Right lobe of liver (tissue), 6 donors: ENCODE measurements at regions not wholly inside any gene's neighbourhood (a gene's known extent, or its start where the extent isn't known, plus 50 kb on each side); places are given as distances from the start of the nearest gene placed in this dataset.

Experiments
- ATAC-seq, 4 donors: fragments of 200-7000 bp; cut with Tn5 transposase; one replicate each; pipeline ENCODE4 v1.9.1; 2020; ENCODE audit warnings: mild to moderate bottlenecking in 4 of 4, moderate library complexity in 4 of 4
- DNase-seq, 3 donors: peaks; one replicate each; pipeline ENCODE4 v3.0.0-alpha.2; 2020
- H3K27ac ChIP-seq, 3 donors: fragments of 200-600 bp; one replicate each; pipeline ENCODE4 v1.8.0; 2022
- H3K27me3 ChIP-seq, 2 donors: fragments of 200-600 bp; one replicate each; pipeline ENCODE4 v1.8.0; 2022
- H3K36me3 ChIP-seq, 4 donors: fragments of 200-600 bp; sonication (generic) in 1 of 4; one replicate each; pipeline versions ENCODE4 v1.5.1 to v1.8.0; 2017 to 2022; ENCODE audit warnings: control low read depth in 1 of 4
- H3K4me1 ChIP-seq, 4 donors: fragments of 200-600 bp; sonication (generic) in 1 of 4; one replicate each; pipeline versions ENCODE4 v1.5.1 to v1.8.0; 2017 to 2022; ENCODE audit warnings: control low read depth in 1 of 4
- H3K4me3 ChIP-seq, 3 donors: fragments of 200-600 bp; one replicate each; pipeline ENCODE4 v1.8.0; 2022
- H3K9me3 ChIP-seq, 4 donors: fragments of 200-600 bp; sonication (generic) in 1 of 4; one replicate each; pipeline versions ENCODE4 v1.5.1 to v1.8.0; 2017 to 2022; ENCODE audit warnings: control low read depth in 1 of 4
- POLR2A ChIP-seq: fragments of 450-650 bp; IDR thresholded peaks from one replicate; pipeline ENCODE4 v1.6.1; 2017; ENCODE audit warnings: antibody characterized with exemption, mild to moderate bottlenecking
- WGBS: methylation state at CpG from one replicate; pipeline ENCODE4 v1.1.6; 2018; ENCODE audit warnings: low coverage, low lambda C conversion rate; ENCODE audit not compliant: insufficient coverage; ENCODE audit errors: missing lambda C conversion rate; 5-methylcytosine and 5-hydroxymethylcytosine counted together
- intact Hi-C, 2 donors: fragments of 100-400 bp; cut with DNase I; formaldehyde crosslinking; loops; one replicate each; pipeline versions ENCODE4 v1.11.2 to v1.14.1; 2022
- TF ChIP-seq, protein P1 (sequence below), 4 donors: fragments of 200-600 bp in 3 of 4; fragments of 450-650 bp in 1 of 4; IDR thresholded peaks; one replicate each; pipeline versions ENCODE4 v1.5.1 to v1.8.0; 2016 to 2022; ENCODE audit warnings: antibody characterized with exemption in 4 of 4, mild to moderate bottlenecking in 2 of 4
- donor health status: DM: no; HTN: yes; CAD: no.
- donor health status: DM: no; HTN: no; CAD: no.
- donor health status: DM: no; HTN: no; CAD: no.
- donor health status: DM: no; HTN: yes; CAD: no.
- donor health status: DM: no; HTN: yes; CAD: no.

DNA sequence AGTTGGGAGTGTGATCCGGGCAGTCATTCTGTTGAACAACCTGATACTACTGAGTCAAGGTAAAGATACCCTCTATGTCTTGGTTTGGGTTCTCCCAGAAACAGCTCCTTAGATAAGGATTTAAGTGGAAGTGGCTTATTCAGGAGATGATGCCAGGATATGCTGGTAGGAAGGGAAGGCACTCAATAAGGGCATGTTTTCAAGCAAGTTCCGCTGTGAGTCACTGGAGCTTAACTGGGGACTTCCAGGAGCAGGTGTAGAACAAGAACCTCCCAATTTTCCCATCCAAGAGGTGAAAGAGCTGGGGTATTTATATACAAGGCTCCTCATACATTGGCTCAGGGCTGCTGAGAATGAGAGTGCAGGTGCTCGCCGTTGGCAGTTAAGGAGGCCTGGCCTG lies 218.6 kb downstream of the AKAP7 start:
- no peak overlapping the region for H3K27ac ChIP-seq
- no peak for DNase-seq
- no peaks in the 10 kb centered on the region for H3K36me3 ChIP-seq
- 100% methylated on average over 4 of the region's 4 CpGs for WGBS
- H3K27me3 ChIP-seq, result no peaks in the 10 kb centered on the region
- no peak for TF ChIP-seq POLR2A
- TF ChIP-seq, protein P1, sequence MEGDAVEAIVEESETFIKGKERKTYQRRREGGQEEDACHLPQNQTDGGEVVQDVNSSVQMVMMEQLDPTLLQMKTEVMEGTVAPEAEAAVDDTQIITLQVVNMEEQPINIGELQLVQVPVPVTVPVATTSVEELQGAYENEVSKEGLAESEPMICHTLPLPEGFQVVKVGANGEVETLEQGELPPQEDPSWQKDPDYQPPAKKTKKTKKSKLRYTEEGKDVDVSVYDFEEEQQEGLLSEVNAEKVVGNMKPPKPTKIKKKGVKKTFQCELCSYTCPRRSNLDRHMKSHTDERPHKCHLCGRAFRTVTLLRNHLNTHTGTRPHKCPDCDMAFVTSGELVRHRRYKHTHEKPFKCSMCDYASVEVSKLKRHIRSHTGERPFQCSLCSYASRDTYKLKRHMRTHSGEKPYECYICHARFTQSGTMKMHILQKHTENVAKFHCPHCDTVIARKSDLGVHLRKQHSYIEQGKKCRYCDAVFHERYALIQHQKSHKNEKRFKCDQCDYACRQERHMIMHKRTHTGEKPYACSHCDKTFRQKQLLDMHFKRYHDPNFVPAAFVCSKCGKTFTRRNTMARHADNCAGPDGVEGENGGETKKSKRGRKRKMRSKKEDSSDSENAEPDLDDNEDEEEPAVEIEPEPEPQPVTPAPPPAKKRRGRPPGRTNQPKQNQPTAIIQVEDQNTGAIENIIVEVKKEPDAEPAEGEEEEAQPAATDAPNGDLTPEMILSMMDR (IDR thresholded peaks at IDR 0.05), result no peak
- no peak overlapping the region for H3K4me3 ChIP-seq
- H3K4me1 ChIP-seq, result no peaks in the 10 kb centered on the region
- H3K9me3 ChIP-seq, result no peaks in the 10 kb centered on the region
- ATAC-seq, result no peak
- intact Hi-C loops, result no loop called here

- Histone ChIP-seq H3K4me3 (no peak overlapping the region), H3K4me1 (no peaks in the 10 kb centered on the region), H3K27ac (no peak overlapping the region), H3K36me3 (no peaks in the 10 kb centered on the region), H3K27me3 (no peaks in the 10 kb centered on the region), H3K9me3 (no peaks in the 10 kb centered on the region)
- DNase-seq (no peak), ATAC-seq (no peak)
- WGBS, result 92% methylated on average over 2 of the region's 2 CpGs
- intact Hi-C loops, result no loop called here
- TF ChIP-seq POLR2A, result no peak
- TF ChIP-seq, protein P1 (IDR thresholded peaks at IDR 0.05), result no peak
Measured at GRCh38 chr6:131354356-131354755, 218.7 kb upstream of the ARG1 start.

DNA sequence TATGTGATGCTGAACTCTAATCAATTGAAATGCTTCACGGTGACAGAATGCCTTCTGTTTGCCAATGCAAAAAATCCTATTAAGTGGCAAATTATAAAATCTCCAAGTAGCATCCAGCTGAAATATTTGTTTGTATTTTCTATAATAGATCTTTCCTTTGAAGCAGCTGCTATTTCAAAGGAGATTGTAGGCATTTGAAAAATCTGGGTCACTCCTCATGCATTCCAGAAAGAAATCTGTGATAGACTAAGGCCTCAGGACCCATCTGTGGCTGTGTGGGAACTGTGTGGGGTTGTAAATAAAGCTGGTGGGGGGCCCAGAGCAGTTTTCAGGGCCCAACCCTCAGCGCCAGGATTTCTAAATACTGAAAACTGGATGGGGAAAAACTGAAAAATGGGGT lies 216.9 kb upstream of the ARG1 start:
- Histone ChIP-seq H3K9me3 (no peaks in the 10 kb centered on the region), H3K4me3 (no peak overlapping the region), H3K27ac (no peak overlapping the region), H3K27me3 (no peaks in the 10 kb centered on the region), H3K4me1 (no peaks in the 10 kb centered on the region), H3K36me3 (no peaks in the 10 kb centered on the region)
- WGBS, result 60% methylated on average over 2 of the region's 2 CpGs
- ATAC-seq, result no peak
- DNase-seq, result no peak
- TF ChIP-seq, protein P1 (IDR thresholded peaks at IDR 0.05), result no peak
- TF ChIP-seq POLR2A, result no peak
- intact Hi-C loops, result no loop called here

GRCh38 chr6:131357501-131357900 lies 215.5 kb upstream of the ARG1 start:
- Histone ChIP-seq H3K4me3 (no peak overlapping the region), H3K36me3 (no peaks in the 10 kb centered on the region), H3K9me3 (no peaks in the 10 kb centered on the region), H3K27me3 (no peaks in the 10 kb centered on the region), H3K27ac (no peak overlapping the region), H3K4me1 (no peaks in the 10 kb centered on the region)
- no peak for ATAC-seq
- intact Hi-C loops, result no loop called here
- DNase-seq, result no peak
- TF ChIP-seq, protein P1 (IDR thresholded peaks at IDR 0.05), result no peak
- TF ChIP-seq POLR2A, result no peak
- 73% methylated on average over 2 of the region's 2 CpGs for WGBS

DNA sequence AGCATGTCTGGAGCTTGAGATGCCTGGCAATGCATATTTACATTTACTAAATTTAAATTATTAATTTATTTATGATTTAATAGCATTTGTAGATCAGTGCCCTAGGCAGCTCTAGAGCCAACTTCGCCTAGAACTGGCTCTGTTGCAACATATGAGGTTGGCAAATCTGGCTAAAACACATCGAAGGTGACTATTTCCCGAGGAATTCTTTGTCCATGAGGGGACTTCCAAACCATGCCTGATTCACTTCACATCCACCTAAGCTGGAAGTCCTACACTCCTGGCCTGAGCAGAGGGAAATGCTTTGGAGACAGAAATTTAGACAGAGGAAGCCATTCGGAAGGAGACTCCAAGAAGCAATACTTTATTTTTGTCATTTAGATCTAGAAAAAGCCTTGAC lies 211.0 kb upstream of the ARG1 start:
- intact Hi-C loops, result no loop called here
- ATAC-seq, result peak in 1 of 4 donors; percentile 74
- peaks cover 0 to 15% (median 7%) of the 10 kb centered on the region in 4 donors for H3K4me1 ChIP-seq
- no peaks in the 10 kb centered on the region for H3K27me3 ChIP-seq
- TF ChIP-seq, protein P1 (IDR thresholded peaks at IDR 0.05), result no peak
- no peak for TF ChIP-seq POLR2A
- no peaks in the 10 kb centered on the region for H3K9me3 ChIP-seq
- 38% methylated on average over 4 of the region's 4 CpGs for WGBS
- no peak overlapping the region for H3K27ac ChIP-seq
- DNase-seq, result no peak
- H3K36me3 ChIP-seq, result no peaks in the 10 kb centered on the region
- H3K4me3 ChIP-seq, result no peak overlapping the region
